ENCODE measurements at regions not wholly inside any gene's neighbourhood (a gene's known extent, or its start where the extent isn't known, plus 50 kb on each side); places are given as distances from the start of the nearest gene placed in this dataset.

DNA sequence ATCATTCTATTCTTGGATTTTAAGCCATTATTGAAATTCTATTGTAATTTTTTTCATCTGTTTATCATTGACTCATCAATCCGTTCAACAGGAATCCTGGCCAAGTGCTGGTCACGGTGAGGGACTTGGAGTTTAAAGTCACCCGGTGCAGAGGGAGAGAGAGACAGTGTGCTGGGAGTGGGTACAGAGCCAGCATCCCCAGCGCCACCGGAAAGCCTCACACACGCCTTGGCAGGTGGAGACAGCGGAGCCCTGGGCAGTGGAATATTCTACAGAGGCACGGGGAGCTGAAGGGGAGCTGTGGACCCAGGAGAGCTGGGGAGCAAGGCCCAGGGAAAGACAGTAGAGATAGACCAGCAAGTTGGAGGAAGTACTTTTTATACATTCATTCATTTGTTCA is 787.6 kb downstream of the BRD1 start:
- ChIA-PET POLR2A (no interaction called here), CTCF (no interaction called here)
- Histone ChIP-seq H3K4me3 (ENCODE audit: low read depth in 2 of 2, low read length in 2 of 2) (no peak overlapping the region), H3K27ac (ENCODE audit: low read length) (no peak overlapping the region), H3K4me1 (ENCODE audit: control insufficient read depth, insufficient read depth, low read length) (no peaks in the 10 kb centered on the region), H3K36me3 (ENCODE audit: control insufficient read depth, insufficient read depth, low read length) (no peaks in the 10 kb centered on the region), H3K27me3 (ENCODE audit: control insufficient read depth, insufficient read depth, low read length) (no peaks in the 10 kb centered on the region; the same call in 1 of the 2 replicates), H3K9me3 (ENCODE audit: control insufficient read depth, insufficient read depth, low read depth, low read length) (no peaks in the 10 kb centered on the region)
- intact Hi-C loops (cut with micrococcal nuclease; ENCODE audit: unreplicated experiment) (no loop called here), in situ Hi-C loops (cut with HindIII; ENCODE audit: low pct_unique_long_range_greater_than_20kb, low sequenced_read_pairs) (no loop called here)
- TF ChIP-seq SIN3A (IDR thresholded peaks at IDR 0.05; ENCODE audit: borderline replicate concordance, insufficient read depth, low read depth, low read length) (no peak), TCF7L2 (IDR thresholded peaks at IDR 0.05; ENCODE audit: low read depth, low read length) (no peak), CTCF (IDR thresholded peaks at IDR 0.05) (no peak)
- TF ChIP-seq, protein P1, sequence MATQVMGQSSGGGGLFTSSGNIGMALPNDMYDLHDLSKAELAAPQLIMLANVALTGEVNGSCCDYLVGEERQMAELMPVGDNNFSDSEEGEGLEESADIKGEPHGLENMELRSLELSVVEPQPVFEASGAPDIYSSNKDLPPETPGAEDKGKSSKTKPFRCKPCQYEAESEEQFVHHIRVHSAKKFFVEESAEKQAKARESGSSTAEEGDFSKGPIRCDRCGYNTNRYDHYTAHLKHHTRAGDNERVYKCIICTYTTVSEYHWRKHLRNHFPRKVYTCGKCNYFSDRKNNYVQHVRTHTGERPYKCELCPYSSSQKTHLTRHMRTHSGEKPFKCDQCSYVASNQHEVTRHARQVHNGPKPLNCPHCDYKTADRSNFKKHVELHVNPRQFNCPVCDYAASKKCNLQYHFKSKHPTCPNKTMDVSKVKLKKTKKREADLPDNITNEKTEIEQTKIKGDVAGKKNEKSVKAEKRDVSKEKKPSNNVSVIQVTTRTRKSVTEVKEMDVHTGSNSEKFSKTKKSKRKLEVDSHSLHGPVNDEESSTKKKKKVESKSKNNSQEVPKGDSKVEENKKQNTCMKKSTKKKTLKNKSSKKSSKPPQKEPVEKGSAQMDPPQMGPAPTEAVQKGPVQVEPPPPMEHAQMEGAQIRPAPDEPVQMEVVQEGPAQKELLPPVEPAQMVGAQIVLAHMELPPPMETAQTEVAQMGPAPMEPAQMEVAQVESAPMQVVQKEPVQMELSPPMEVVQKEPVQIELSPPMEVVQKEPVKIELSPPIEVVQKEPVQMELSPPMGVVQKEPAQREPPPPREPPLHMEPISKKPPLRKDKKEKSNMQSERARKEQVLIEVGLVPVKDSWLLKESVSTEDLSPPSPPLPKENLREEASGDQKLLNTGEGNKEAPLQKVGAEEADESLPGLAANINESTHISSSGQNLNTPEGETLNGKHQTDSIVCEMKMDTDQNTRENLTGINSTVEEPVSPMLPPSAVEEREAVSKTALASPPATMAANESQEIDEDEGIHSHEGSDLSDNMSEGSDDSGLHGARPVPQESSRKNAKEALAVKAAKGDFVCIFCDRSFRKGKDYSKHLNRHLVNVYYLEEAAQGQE (IDR thresholded peaks at IDR 0.05; ENCODE audit: insufficient read depth in 1 of 2, low read depth in 2 of 2, low read length in 1 of 2), result no peak
- ATAC-seq, result no peak
- no peak for DNase-seq (ENCODE audit: low read depth, low spot score)
- no TSS peak for BruUV-seq (replicated peaks)

GRCh38 chr22:49039625-49040024 is 788.0 kb downstream of the BRD1 start:
- CTCF ChIA-PET, result interaction anchor here (0.6 kb wide), 1 partner anchor 1631 kb away, joined by 6 read pairs; no protein-coding TSS in a partner anchor
- no peak for DNase-seq (ENCODE audit: low read depth, low spot score)
- TF ChIP-seq TCF7L2 (IDR thresholded peaks at IDR 0.05; ENCODE audit: low read depth, low read length) (no peak), POLR2AphosphoS5 (IDR thresholded peaks at IDR 0.05; ENCODE audit: low read depth, low read length) (no peak), CTCF (IDR thresholded peaks at IDR 0.05) (no peak), SIN3A (IDR thresholded peaks at IDR 0.05; ENCODE audit: borderline replicate concordance, insufficient read depth, low read depth, low read length) (no peak)
- TF ChIP-seq, protein P1 (IDR thresholded peaks at IDR 0.05; ENCODE audit: insufficient read depth in 1 of 2, low read depth in 2 of 2, low read length in 1 of 2), result no peak
- Histone ChIP-seq H3K36me3 (ENCODE audit: control insufficient read depth, insufficient read depth, low read length) (no peaks in the 10 kb centered on the region), H3K27me3 (ENCODE audit: control insufficient read depth, insufficient read depth, low read length) (no peaks in the 10 kb centered on the region; the same call in 1 of the 2 replicates), H3K27ac (ENCODE audit: low read length) (no peak overlapping the region), H3K4me3 (ENCODE audit: low read depth in 2 of 2, low read length in 2 of 2) (no peak overlapping the region), H3K9me3 (ENCODE audit: control insufficient read depth, insufficient read depth, low read depth, low read length) (no peaks in the 10 kb centered on the region), H3K4me1 (ENCODE audit: control insufficient read depth, insufficient read depth, low read length) (no peaks in the 10 kb centered on the region)
- in situ Hi-C loops (cut with HindIII; ENCODE audit: low pct_unique_long_range_greater_than_20kb, low sequenced_read_pairs), result no loop called here
- intact Hi-C loops (cut with micrococcal nuclease; ENCODE audit: unreplicated experiment), result no loop called here
- POLR2A ChIA-PET, result no interaction called here
- BruUV-seq (replicated peaks), result no TSS peak
- no peak for ATAC-seq

Data from Panc1 (cell line).